ENCODE measurements at regions not wholly inside any gene's neighbourhood (a gene's known extent, or its start where the extent isn't known, plus 50 kb on each side); places are given as distances from the start of the nearest gene placed in this dataset.

- no peaks in the 10 kb centered on the region for H4K20me1 ChIP-seq (ENCODE audit: insufficient read depth)
- H2AFZ ChIP-seq (ENCODE audit: low read depth, low read length) = no peak overlapping the region
- H3K79me2 ChIP-seq (replicated peaks; ENCODE audit: insufficient read depth, low read length) = no peaks in the 10 kb centered on the region
- H3K9me2 ChIP-seq (ENCODE audit: insufficient read depth, low read length) = no peaks in the 10 kb centered on the region
- TF ChIP-seq POLR2AphosphoS5 (IDR thresholded peaks at IDR 0.05) (no peak), SMC3 (conservative IDR thresholded peaks at IDR 0.05; ENCODE audit: poor library complexity) (no peak), EZH2 (IDR thresholded peaks at IDR 0.05; ENCODE audit: borderline replicate concordance, insufficient read depth, low read length, poor library complexity, severe bottlenecking) (no peak), TAF1 (IDR thresholded peaks at IDR 0.05; ENCODE audit: low read depth) (no peak), REST (IDR thresholded peaks at IDR 0.05; ENCODE audit: borderline replicate concordance) (no peak), MXI1 (conservative IDR thresholded peaks at IDR 0.05; ENCODE audit: poor library complexity, severe bottlenecking) (no peak), CTCF (IDR thresholded peaks at IDR 0.05; ENCODE audit: poor library complexity, severe bottlenecking) (no peak), RAD21 (conservative IDR thresholded peaks at IDR 0.05) (no peak), EP300 (conservative IDR thresholded peaks at IDR 0.05; ENCODE audit: poor library complexity, severe bottlenecking) (no peak)
- no peak overlapping the region for H3K4me3 ChIP-seq (ENCODE audit: low read length)
- no peak overlapping the region for H3K9ac ChIP-seq (ENCODE audit: low read length)
- no peaks in the 10 kb centered on the region for H3F3A ChIP-seq (ENCODE audit: insufficient read depth, low read length, poor library complexity, severe bottlenecking)
- H3K27ac ChIP-seq (ENCODE audit: low read length) = no peak overlapping the region
- H3K27me3 ChIP-seq (ENCODE audit: insufficient read depth, low read depth, low read length) = peaks cover 4% of the 10 kb centered on the region
- no peak overlapping the region for H3K4me2 ChIP-seq (ENCODE audit: low read length)
- no peaks in the 10 kb centered on the region for H3K9me3 ChIP-seq (ENCODE audit: low read length)
- H3K36me3 ChIP-seq (ENCODE audit: insufficient read depth, low read length) = no peaks in the 10 kb centered on the region
These were observed 147.8 kb downstream of the EN1 start for GRCh38 chr2:118699447-118700175.

- no peaks in the 10 kb centered on the region for H3K9me2 ChIP-seq (ENCODE audit: insufficient read depth, low read length)
- no peaks in the 10 kb centered on the region for H3K36me3 ChIP-seq (ENCODE audit: insufficient read depth, low read length)
- H3K27ac ChIP-seq (ENCODE audit: low read length) = no peak overlapping the region
- H4K20me1 ChIP-seq (ENCODE audit: insufficient read depth) = no peaks in the 10 kb centered on the region
- no peak overlapping the region for H3K4me3 ChIP-seq (ENCODE audit: low read length)
- H3K9me3 ChIP-seq (ENCODE audit: low read length) = no peaks in the 10 kb centered on the region
- H2AFZ ChIP-seq (ENCODE audit: low read depth, low read length) = no peak overlapping the region
- peaks cover 4% of the 10 kb centered on the region for H3K27me3 ChIP-seq (ENCODE audit: insufficient read depth, low read depth, low read length)
- no peak overlapping the region for H3K4me2 ChIP-seq (ENCODE audit: low read length)
- TF ChIP-seq SMC3 (conservative IDR thresholded peaks at IDR 0.05; ENCODE audit: poor library complexity) (no peak), MXI1 (conservative IDR thresholded peaks at IDR 0.05; ENCODE audit: poor library complexity, severe bottlenecking) (no peak), POLR2AphosphoS5 (IDR thresholded peaks at IDR 0.05) (no peak), REST (IDR thresholded peaks at IDR 0.05; ENCODE audit: borderline replicate concordance) (no peak)
- H3F3A ChIP-seq (ENCODE audit: insufficient read depth, low read length, poor library complexity, severe bottlenecking) = no peaks in the 10 kb centered on the region
- no peaks in the 10 kb centered on the region for H3K79me2 ChIP-seq (replicated peaks; ENCODE audit: insufficient read depth, low read length)
- H3K9ac ChIP-seq (ENCODE audit: low read length) = no peak overlapping the region
These were observed 148.9 kb downstream of the EN1 start for GRCh38 chr2:118698564-118698963.
